ENCODE measurements at regions not wholly inside any gene's neighbourhood (a gene's known extent, or its start where the extent isn't known, plus 50 kb on each side); places are given as distances from the start of the nearest gene placed in this dataset.

GRCh38 chr5:175288048-175288621 is 155.8 kb downstream of the DRD1 start:
- Histone ChIP-seq H3K36me3 (no peaks in the 10 kb centered on the region), H3K4me3 (ENCODE audit: low read depth, low read length) (no peak overlapping the region), H3K9me3 (no peaks in the 10 kb centered on the region), H3K4me1 (no peaks in the 10 kb centered on the region), H3K27me3 (no peaks in the 10 kb centered on the region)
- DNase-seq, result no peak
- TF ChIP-seq CTCF (IDR thresholded peaks at IDR 0.05; ENCODE audit: low read depth, low read length), result no peak

GRCh38 chr5:175286981-175287380 is 157.0 kb downstream of the DRD1 start:
- Histone ChIP-seq H3K36me3 (no peaks in the 10 kb centered on the region), H3K4me3 (ENCODE audit: low read depth, low read length) (no peak overlapping the region), H3K4me1 (no peaks in the 10 kb centered on the region), H3K27me3 (no peaks in the 10 kb centered on the region), H3K9me3 (no peaks in the 10 kb centered on the region)
- no peak for DNase-seq
- TF ChIP-seq CTCF (IDR thresholded peaks at IDR 0.05; ENCODE audit: low read depth, low read length), result no peak

GRCh38 chr5:175285261-175285660 is 158.7 kb downstream of the DRD1 start:
- Histone ChIP-seq H3K27me3 (no peaks in the 10 kb centered on the region), H3K4me1 (no peaks in the 10 kb centered on the region), H3K9me3 (no peaks in the 10 kb centered on the region), H3K4me3 (ENCODE audit: low read depth, low read length) (no peak overlapping the region), H3K36me3 (no peaks in the 10 kb centered on the region)
- no peak for TF ChIP-seq CTCF (IDR thresholded peaks at IDR 0.05; ENCODE audit: low read depth, low read length)
- no peak for DNase-seq

- TF ChIP-seq CTCF (IDR thresholded peaks at IDR 0.05; ENCODE audit: low read depth, low read length), result no peak
- no peak for DNase-seq
- H3K27me3 ChIP-seq, result no peaks in the 10 kb centered on the region
- H3K4me1 ChIP-seq, result no peaks in the 10 kb centered on the region
- H3K9me3 ChIP-seq, result no peaks in the 10 kb centered on the region
- no peak overlapping the region for H3K4me3 ChIP-seq (ENCODE audit: low read depth, low read length)
- H3K36me3 ChIP-seq, result no peaks in the 10 kb centered on the region
These were observed 159.2 kb downstream of the DRD1 start for GRCh38 chr5:175284806-175285205.

- no peak for TF ChIP-seq CTCF (IDR thresholded peaks at IDR 0.05; ENCODE audit: low read depth, low read length)
- Histone ChIP-seq H3K4me3 (ENCODE audit: low read depth, low read length) (no peak overlapping the region), H3K4me1 (no peaks in the 10 kb centered on the region), H3K36me3 (no peaks in the 10 kb centered on the region), H3K9me3 (no peaks in the 10 kb centered on the region), H3K27me3 (no peaks in the 10 kb centered on the region)
- no peak for DNase-seq
These were observed 161.3 kb downstream of the DRD1 start for GRCh38 chr5:175282611-175283225.

GRCh38 chr5:175281714-175282113 is 162.3 kb downstream of the DRD1 start:
- Histone ChIP-seq H3K36me3 (no peaks in the 10 kb centered on the region), H3K4me1 (no peaks in the 10 kb centered on the region), H3K4me3 (ENCODE audit: low read depth, low read length) (no peak overlapping the region), H3K27me3 (no peaks in the 10 kb centered on the region), H3K9me3 (no peaks in the 10 kb centered on the region)
- no peak for TF ChIP-seq CTCF (IDR thresholded peaks at IDR 0.05; ENCODE audit: low read depth, low read length)
- no peak for DNase-seq
